Activated CD4-positive, alpha-beta T cell treated with anti-CD3 and anti-CD28 coated beads, Interleukin-2, amount 10 ng/mL, durations not matched to agents 24 days and 14 days (primary cell): ENCODE measurements at regions not wholly inside any gene's neighbourhood (a gene's known extent, or its start where the extent isn't known, plus 50 kb on each side); places are given as distances from the start of the nearest gene placed in this dataset.

Source experiments
- DNase-seq: peaks from one replicate; pipeline ENCODE4 v3.0.0; 2022
- H3K27ac Mint-ChIP-seq: one replicate; pipeline ENCODE4 v1.8.0; 2022; ENCODE audit warnings: mild to moderate bottlenecking, mixed read lengths
- H3K27me3 Mint-ChIP-seq: one replicate; pipeline ENCODE4 v1.8.0; 2022; ENCODE audit warnings: mixed read lengths
- H3K36me3 Mint-ChIP-seq: one replicate; pipeline ENCODE4 v1.8.0; 2022; ENCODE audit warnings: low read depth, mild to moderate bottlenecking, mixed read lengths
- H3K4me1 Mint-ChIP-seq: one replicate; pipeline ENCODE4 v1.8.0; 2021; ENCODE audit warnings: mixed read lengths
- H3K4me3 Mint-ChIP-seq: one replicate; pipeline ENCODE4 v1.8.0; 2022; ENCODE audit warnings: mild to moderate bottlenecking, moderate library complexity, mixed read lengths
- H3K9me3 Mint-ChIP-seq: one replicate; pipeline ENCODE4 v1.8.0; 2021; ENCODE audit warnings: mixed read lengths
- intact Hi-C: fragments of 100-400 bp; cut with micrococcal nuclease; formaldehyde crosslinking; loops from one replicate; pipeline ENCODE4 v1.15.1; 2023

DNA sequence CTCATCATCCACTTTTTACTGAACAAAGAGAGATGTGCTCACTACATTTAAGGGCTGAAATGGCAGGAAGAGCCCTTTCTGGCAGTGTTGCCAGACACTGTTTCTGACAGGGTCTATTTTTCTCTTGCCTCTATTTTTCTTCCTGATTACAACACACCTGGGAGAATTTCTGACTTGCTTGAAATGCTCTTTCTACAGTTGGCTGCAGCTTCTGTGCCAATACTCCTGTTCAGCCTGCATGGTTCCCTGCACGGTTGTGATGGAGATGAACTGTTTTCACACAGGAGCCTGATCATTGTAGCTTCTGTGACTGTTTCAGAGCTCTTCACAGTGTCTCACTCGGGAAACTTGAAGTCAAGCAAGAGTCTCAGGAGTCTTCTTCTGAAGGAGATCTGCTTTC, 83.0 kb upstream of the DLG1 start:
- intact Hi-C loops = no loop called here
- Mint-ChIP-seq H3K27ac (no peak overlapping the region), H3K27me3 (peaks cover 4% of the 10 kb centered on the region), H3K9me3 (no peaks in the 10 kb centered on the region), H3K36me3 (no peaks in the 10 kb centered on the region), H3K4me3 (no peak overlapping the region), H3K4me1 (no peaks in the 10 kb centered on the region)
- no peak for DNase-seq

DNA sequence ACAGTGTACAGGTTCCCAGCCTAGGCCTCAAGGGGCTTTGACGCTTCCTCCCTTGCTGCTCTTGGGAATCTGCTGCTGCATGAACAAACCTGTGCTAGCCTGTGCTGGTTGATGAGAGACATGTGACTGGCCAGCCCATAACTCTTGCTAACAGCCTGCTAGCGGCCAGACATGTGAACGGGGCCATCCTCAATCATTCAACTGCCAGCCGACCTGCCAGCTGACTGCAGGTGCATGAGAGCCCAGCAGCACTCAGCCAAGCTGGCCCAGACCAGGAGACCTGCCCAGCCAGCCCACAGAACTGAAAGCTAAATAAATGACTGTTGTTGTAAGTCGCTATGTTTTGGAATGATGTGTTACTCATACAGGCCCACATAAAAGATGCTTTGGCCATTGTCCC, 82.4 kb upstream of the DLG1 start:
- no peak for DNase-seq
- Mint-ChIP-seq H3K4me3 (no peak overlapping the region), H3K36me3 (no peaks in the 10 kb centered on the region), H3K27ac (no peak overlapping the region), H3K9me3 (no peaks in the 10 kb centered on the region), H3K27me3 (peaks cover 4% of the 10 kb centered on the region), H3K4me1 (no peaks in the 10 kb centered on the region)
- intact Hi-C loops = no loop called here

DNA sequence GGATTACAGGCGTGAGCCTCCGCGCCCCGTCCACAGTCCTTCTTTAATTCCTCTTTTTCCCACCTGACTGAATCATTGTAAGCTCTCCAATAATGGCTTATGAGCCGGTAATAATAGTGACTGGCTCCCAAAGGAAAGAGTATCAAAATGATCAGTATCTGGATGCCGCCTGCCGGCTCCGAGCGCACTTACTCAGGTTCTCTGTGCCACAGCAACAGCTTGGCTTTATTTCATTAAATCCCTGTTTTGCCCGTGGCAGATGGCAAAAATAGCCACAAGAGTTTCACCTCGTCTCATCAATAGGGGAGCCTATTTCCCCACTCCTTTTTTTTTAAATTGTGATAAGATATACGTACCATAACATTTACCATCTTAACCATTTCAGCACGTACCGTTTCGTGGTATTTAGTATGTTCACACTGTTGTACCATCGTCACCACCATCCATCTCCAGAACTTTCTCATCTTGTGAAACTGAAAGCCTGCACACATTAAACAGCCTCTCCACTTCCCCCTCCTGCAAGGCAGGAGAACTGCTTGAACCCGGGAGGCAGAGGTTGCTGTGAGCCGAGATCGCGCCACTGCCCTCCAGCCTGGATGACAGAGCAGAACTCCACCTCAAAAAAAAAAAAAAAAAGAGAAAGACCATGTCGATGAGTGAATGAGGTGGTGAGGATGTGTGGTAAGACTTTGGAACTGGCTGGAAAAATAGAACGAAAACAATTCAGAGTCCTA, 80.7 kb upstream of the DLG1 start:
- no peaks in the 10 kb centered on the region for H3K4me1 Mint-ChIP-seq
- no peak overlapping the region for H3K4me3 Mint-ChIP-seq
- H3K36me3 Mint-ChIP-seq = no peaks in the 10 kb centered on the region
- H3K27ac Mint-ChIP-seq = no peak overlapping the region
- H3K9me3 Mint-ChIP-seq = no peaks in the 10 kb centered on the region
- peaks cover 4% of the 10 kb centered on the region for H3K27me3 Mint-ChIP-seq
- no peak for DNase-seq
- intact Hi-C loops = no loop called here

DNA sequence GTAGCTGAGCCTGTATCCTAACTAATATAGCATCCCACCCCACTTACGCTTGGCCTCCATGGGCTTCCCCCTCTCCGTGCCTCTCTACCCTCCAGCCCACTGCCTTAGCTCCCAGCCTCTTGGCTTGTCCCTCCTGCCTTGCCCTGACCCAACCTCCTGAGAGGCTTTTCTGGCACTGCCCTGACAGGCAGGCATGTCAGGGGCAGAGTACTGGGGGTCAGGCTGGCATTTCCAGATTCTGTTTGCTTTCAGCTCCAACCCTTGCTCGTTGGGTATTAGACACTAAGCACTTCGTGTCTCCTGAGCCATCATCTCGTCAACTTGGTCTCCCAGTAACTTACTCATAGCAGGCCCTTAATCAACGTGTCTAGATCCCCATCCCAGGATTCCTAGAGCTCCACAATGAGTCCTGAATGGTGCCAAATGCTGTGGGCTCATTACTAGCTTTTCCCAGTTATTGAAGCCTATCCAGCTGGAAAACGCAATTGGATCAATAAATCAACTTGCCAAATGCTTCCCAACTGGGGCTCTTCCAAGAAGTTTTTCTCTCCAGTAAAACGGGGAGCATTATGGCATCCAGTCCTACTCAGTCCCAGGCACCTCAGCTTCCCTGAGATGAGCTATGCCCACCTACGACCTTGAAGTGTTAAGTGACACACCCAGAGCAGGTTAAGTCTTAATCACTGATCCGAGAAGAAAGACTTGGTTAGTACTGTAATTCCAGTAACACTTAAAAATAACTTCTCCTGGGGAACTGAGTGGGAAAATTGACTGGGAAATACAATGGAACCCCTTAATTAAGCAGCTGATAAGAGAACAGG, 78.5 kb upstream of the DLG1 start:
- Mint-ChIP-seq H3K9me3 (no peaks in the 10 kb centered on the region), H3K36me3 (no peaks in the 10 kb centered on the region), H3K27ac (no peak overlapping the region), H3K4me3 (no peak overlapping the region), H3K4me1 (no peaks in the 10 kb centered on the region), H3K27me3 (peaks cover 11% of the 10 kb centered on the region)
- intact Hi-C loops = no loop called here
- DNase-seq = no peak

DNA sequence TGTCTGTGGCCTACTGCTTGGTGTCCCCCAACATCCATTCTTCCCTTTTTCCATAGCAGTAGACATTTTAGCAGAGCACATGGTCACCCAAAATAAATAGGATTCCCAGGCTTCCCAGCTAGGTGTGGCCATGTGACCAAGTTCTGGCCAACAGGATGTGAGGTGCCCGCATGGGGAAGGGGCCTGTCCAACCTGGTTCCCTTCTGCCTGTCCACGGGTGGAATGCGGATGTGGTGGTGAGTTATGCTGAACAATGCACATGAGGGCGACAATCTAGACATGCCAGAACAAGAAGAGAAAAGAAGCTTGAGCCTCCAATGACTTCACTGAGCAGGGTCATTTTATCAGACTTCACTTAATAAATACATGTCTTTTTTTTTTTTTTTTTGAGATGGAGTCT, 77.6 kb upstream of the DLG1 start:
- Mint-ChIP-seq H3K4me1 (no peaks in the 10 kb centered on the region), H3K27me3 (peaks cover 11% of the 10 kb centered on the region), H3K27ac (no peak overlapping the region), H3K9me3 (no peaks in the 10 kb centered on the region), H3K36me3 (no peaks in the 10 kb centered on the region), H3K4me3 (no peak overlapping the region)
- DNase-seq = no peak
- intact Hi-C loops = no loop called here

DNA sequence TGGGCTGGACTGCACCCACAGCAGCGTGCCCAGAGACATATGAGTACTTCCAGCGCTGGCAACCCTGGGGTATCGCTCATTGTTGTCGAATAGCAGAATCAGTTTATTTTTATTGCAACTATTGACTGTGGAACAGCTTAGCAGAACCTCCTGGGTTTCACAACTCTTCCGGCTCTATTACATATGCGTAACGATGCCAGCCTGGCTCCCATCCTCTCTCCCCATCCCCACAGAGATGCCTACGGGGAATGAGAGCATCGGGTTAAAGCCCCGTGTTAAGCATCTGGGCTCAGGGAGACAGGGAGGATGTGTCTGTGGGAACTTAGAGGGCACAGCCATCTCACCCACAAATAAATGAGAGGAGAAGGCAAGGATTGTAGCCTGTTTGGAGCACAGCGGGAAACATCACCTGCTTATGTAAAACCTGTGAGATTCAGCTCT, 76.6 kb upstream of the DLG1 start:
- H3K4me1 Mint-ChIP-seq = no peaks in the 10 kb centered on the region
- no peak overlapping the region for H3K27ac Mint-ChIP-seq
- intact Hi-C loops = no loop called here
- H3K4me3 Mint-ChIP-seq = no peak overlapping the region
- no peaks in the 10 kb centered on the region for H3K36me3 Mint-ChIP-seq
- peaks cover 11% of the 10 kb centered on the region for H3K27me3 Mint-ChIP-seq
- H3K9me3 Mint-ChIP-seq = no peaks in the 10 kb centered on the region
- DNase-seq = no peak

DNA sequence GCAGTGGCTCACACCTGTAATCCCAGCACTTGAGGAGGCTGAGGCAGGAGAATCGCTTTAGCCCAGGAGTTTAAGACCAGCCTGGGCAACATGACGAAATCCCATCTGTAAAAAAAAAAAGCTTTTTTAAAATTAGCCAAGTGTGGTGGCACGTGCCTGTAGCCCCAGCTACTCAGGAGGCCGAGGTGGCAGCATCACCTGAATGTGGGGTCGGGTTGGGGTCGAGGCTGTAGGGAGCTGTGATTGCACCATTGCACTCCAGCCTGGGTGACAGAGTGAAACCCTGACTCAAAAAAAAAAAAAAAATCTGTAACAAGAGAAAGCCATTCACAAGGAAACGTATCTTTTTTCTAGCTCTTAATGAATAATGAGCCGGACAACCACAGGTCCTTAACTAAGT, 74.7 kb upstream of the DLG1 start:
- Mint-ChIP-seq H3K27me3 (peaks cover 10% of the 10 kb centered on the region), H3K36me3 (no peaks in the 10 kb centered on the region), H3K27ac (no peak overlapping the region), H3K9me3 (no peaks in the 10 kb centered on the region), H3K4me3 (no peak overlapping the region), H3K4me1 (no peaks in the 10 kb centered on the region)
- intact Hi-C loops = no loop called here
- no peak for DNase-seq

DNA sequence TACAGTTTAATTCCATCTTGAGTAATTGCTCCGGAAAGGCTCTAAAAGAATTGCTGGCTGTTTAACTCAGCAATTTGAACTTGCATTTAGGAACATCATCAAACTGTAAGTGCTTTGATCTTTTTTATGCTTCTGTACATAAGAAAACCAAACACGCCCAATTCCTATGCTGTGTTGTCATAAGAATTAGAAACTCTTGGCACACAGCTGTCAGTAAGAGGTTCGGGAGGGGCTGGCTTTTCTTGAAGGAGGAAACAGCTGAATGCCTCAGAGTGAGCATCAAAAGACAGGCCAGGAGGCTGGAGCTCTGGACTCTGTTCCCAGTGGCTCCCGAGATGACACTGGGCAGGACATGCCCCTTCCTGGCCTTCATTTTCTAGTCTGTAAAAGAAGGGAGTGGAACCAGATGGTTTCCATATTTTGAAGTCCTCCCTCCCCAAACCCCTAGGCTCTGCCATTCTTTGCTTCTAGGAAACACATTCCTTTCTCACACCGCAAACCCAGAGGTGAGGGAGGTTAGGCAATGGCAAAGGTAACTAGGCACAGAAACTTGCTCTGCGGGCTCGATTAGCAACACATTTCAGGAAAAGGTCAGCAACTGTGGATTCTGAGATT, 73.7 kb upstream of the DLG1 start:
- peaks cover 12% of the 10 kb centered on the region for H3K27me3 Mint-ChIP-seq
- no peak overlapping the region for H3K27ac Mint-ChIP-seq
- H3K9me3 Mint-ChIP-seq = no peaks in the 10 kb centered on the region
- intact Hi-C loops = no loop called here
- H3K36me3 Mint-ChIP-seq = no peaks in the 10 kb centered on the region
- DNase-seq = no peak
- H3K4me1 Mint-ChIP-seq = no peaks in the 10 kb centered on the region
- H3K4me3 Mint-ChIP-seq = no peak overlapping the region

DNA sequence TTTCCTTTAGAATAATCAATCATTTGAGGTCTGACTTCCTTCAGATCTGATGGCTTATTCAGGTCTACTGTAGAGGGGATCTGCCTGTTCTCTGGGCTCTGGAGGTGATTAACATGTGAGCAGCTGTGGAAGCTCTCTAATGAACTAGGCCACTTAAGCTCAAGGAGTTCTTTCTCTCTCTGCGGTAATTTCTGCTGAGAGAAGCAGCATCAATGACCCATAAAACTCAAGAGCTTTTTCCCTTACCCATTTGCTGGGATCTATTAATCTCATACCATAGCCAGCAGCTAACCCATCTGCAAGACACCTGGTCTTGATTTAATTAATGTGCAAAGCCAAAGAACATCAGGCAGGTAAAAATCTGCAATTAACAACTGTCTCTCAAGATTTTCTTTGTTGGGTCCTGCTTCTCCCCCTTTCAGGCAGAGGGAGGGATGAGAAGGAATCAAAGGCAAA, 73.2 kb upstream of the DLG1 start:
- Mint-ChIP-seq H3K4me3 (no peak overlapping the region), H3K36me3 (no peaks in the 10 kb centered on the region), H3K4me1 (no peaks in the 10 kb centered on the region), H3K9me3 (no peaks in the 10 kb centered on the region), H3K27ac (no peak overlapping the region), H3K27me3 (peaks cover 12% of the 10 kb centered on the region)
- intact Hi-C loops = no loop called here
- no peak for DNase-seq

DNA sequence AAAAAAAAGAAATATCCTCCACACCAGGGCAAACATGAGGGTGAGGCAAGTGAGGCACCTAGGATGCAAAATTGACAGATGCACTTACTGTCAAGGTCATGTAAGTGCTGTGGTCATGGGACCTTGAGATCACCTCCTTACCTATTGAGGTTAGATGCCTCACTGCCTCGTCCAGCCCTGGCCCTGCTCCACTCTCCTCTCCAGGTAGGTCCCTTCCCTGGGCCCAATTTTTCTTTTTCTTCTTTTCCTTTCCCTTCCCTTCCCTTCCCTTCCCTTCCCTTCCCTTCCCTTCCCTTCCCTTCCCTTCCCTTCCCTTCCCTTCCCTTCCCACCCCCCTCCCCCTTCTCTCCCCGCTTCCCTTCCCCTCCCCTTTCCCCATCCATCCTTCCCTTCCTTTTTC, 71.1 kb upstream of the DLG1 start:
- no peaks in the 10 kb centered on the region for H3K36me3 Mint-ChIP-seq
- no peak overlapping the region for H3K4me3 Mint-ChIP-seq
- H3K4me1 Mint-ChIP-seq = no peaks in the 10 kb centered on the region
- no peaks in the 10 kb centered on the region for H3K9me3 Mint-ChIP-seq
- no peak for DNase-seq
- intact Hi-C loops = no loop called here
- peaks cover 14% of the 10 kb centered on the region for H3K27me3 Mint-ChIP-seq
- no peak overlapping the region for H3K27ac Mint-ChIP-seq

DNA sequence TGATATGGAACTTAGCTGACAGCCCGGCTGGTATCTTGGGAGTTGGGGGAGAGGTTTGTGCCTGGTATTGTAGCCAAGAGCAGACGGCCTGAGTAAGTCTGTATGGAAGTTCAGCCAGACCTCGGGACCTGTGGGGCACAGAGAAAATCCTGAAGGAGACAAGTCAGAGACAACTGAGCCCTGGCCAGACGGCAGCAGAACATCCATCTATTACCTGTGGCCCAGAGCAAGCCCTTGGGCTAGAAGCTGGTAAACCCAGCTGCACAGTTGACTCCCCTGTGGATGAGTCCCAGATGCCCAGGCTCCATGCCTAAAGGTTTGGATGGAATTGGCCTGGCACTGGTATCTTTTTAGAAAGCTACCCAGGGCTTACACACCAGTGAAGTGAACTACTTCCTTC, 70.4 kb upstream of the DLG1 start:
- Mint-ChIP-seq H3K4me1 (no peaks in the 10 kb centered on the region), H3K9me3 (no peaks in the 10 kb centered on the region), H3K27ac (no peak overlapping the region), H3K27me3 (peaks cover 12% of the 10 kb centered on the region), H3K36me3 (no peaks in the 10 kb centered on the region), H3K4me3 (no peak overlapping the region)
- DNase-seq = no peak
- intact Hi-C loops = no loop called here

DNA sequence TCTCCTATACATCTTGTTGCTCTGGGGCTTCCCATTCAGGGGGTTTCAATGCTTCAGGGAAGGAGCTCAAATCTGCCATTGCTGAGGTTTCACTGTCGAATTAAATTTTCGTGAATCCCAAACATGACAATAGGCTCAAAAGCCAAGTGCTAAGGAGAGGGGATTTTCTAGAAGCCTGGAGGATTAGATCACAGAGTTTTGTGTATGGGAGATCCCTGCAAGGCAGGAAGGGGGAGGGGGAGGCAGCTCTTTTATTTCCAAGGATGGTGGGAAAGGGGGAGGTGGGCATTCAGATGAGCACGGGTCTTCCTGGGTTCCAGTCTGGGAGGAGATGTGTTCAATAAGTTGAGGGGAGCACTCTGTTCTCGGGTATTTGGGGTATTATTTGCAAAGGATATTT, 69.9 kb upstream of the DLG1 start:
- H3K27ac Mint-ChIP-seq = no peak overlapping the region
- no peaks in the 10 kb centered on the region for H3K4me1 Mint-ChIP-seq
- H3K4me3 Mint-ChIP-seq = no peak overlapping the region
- H3K27me3 Mint-ChIP-seq = peaks cover 12% of the 10 kb centered on the region
- DNase-seq = no peak
- intact Hi-C loops = no loop called here
- no peaks in the 10 kb centered on the region for H3K9me3 Mint-ChIP-seq
- no peaks in the 10 kb centered on the region for H3K36me3 Mint-ChIP-seq

DNA sequence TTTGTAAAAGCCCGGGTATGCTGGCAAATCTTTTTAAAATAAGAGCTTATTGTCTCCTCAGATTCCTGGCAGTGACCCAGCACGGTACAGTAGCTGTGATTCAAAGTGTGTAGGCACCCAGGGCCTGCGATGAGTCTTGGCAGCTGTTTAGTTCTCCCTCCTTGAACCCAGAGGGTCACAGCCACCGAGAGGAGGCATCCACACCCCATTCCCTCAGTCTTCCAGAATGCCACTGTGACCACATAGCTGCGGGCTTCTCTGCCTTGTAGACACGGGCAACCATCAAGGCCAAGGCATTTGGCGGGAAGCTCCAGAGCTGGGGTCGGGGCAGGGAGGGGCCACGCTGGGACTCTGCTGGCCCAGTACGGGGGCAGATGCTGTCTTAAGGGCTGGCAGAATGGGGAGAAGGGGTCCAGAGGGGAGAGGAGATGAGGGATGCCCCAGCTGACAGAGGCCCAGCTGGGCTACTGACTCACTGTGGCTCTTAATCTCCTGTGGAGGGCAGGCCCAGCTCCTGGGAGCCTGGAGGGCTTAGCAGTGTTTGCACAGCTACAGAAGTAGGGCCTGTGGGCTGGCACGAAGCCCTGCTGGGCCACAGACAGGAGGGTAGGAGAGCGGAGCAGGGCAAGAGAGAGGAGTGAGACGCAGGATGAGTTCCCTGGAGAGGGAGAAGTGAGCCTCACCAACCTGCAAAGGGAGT, 68.8 kb upstream of the DLG1 start:
- peaks cover 8% of the 10 kb centered on the region for H3K27me3 Mint-ChIP-seq
- intact Hi-C loops = no loop called here

More for the DNA sequence above, 68.8 kb upstream of the DLG1 start:
- no peaks in the 10 kb centered on the region for H3K36me3 Mint-ChIP-seq
- no peak for DNase-seq
- no peak overlapping the region for H3K4me3 Mint-ChIP-seq
- no peaks in the 10 kb centered on the region for H3K4me1 Mint-ChIP-seq
- H3K27ac Mint-ChIP-seq = no peak overlapping the region
- H3K9me3 Mint-ChIP-seq = no peaks in the 10 kb centered on the region
